ENCODE measurements at regions not wholly inside any gene's neighbourhood (a gene's known extent, or its start where the extent isn't known, plus 50 kb on each side); places are given as distances from the start of the nearest gene placed in this dataset.

- no peak overlapping the region for H3K4me3 ChIP-seq (ENCODE audit: low read length)
- POLR2A ChIA-PET (ENCODE audit: unreplicated experiment): no interaction called here
- CTCF ChIA-PET: no interaction called here
- ATAC-seq (no peak), DNase-seq (no peak)
- TF ChIP-seq EZH2phosphoT487 (IDR thresholded peaks at IDR 0.05; ENCODE audit: borderline replicate concordance, low read length) (no peak), CTCF (conservative IDR thresholded peaks at IDR 0.05; ENCODE audit: low read depth, low read length) (no peak), EZH2 (IDR thresholded peaks at IDR 0.05; ENCODE audit: low read length, unreplicated experiment) (no peak)
- intact Hi-C loops (cut with micrococcal nuclease): no loop called here
- H3K27ac ChIP-seq (ENCODE audit: low read length): no peak overlapping the region
- H3F3A ChIP-seq (ENCODE audit: low read length, unreplicated experiment): no peaks in the 10 kb centered on the region
- no peaks in the 10 kb centered on the region for H3K9me2 ChIP-seq (replicated peaks; ENCODE audit: low read length)
- H3K79me2 ChIP-seq (ENCODE audit: low read length): no peaks in the 10 kb centered on the region
- H2AFZ ChIP-seq (ENCODE audit: low read length): no peak overlapping the region
- H3K9ac ChIP-seq (ENCODE audit: low read length): no peak overlapping the region
- no peaks in the 10 kb centered on the region for H4K20me1 ChIP-seq (ENCODE audit: low read length)
- no TSS peak for BruUV-seq (replicated peaks)
- H3K36me3 ChIP-seq (ENCODE audit: low read depth, low read length): no peaks in the 10 kb centered on the region
- no peaks in the 10 kb centered on the region for H3K27me3 ChIP-seq (ENCODE audit: low read length)
- H3K4me2 ChIP-seq (ENCODE audit: low read length): no peak overlapping the region
- no peaks in the 10 kb centered on the region for H3K4me1 ChIP-seq (ENCODE audit: insufficient read depth, low read length)
- H3K9me3 ChIP-seq (ENCODE audit: low read length): no peaks in the 10 kb centered on the region
These were observed 1171.4 kb downstream of the TBC1D22A start for GRCh38 chr22:47933891-47934290.

- no TSS peak for BruUV-seq (replicated peaks)
- H3K9me3 ChIP-seq (ENCODE audit: low read length): no peaks in the 10 kb centered on the region
- intact Hi-C loops (cut with micrococcal nuclease): no loop called here
These were observed 1170.8 kb downstream of the TBC1D22A start for GRCh38 chr22:47933226-47933625.

GRCh38 chr22:47929646-47930185 lies 1167.3 kb downstream of the TBC1D22A start:
- no peaks in the 10 kb centered on the region for H3K27me3 ChIP-seq (ENCODE audit: low read length)
- H2AFZ ChIP-seq (ENCODE audit: low read length): no peak overlapping the region
- H3K79me2 ChIP-seq (ENCODE audit: low read length): no peaks in the 10 kb centered on the region
- ATAC-seq (no peak), DNase-seq (no peak)
- TF ChIP-seq CTCF (conservative IDR thresholded peaks at IDR 0.05; ENCODE audit: low read depth, low read length): no peak
- no peak for TF ChIP-seq EZH2phosphoT487 (IDR thresholded peaks at IDR 0.05; ENCODE audit: borderline replicate concordance, low read length)
- TF ChIP-seq EZH2 (IDR thresholded peaks at IDR 0.05; ENCODE audit: low read length, unreplicated experiment): no peak
- ChIA-PET CTCF (no interaction called here), POLR2A (ENCODE audit: unreplicated experiment) (no interaction called here)
- H3K4me3 ChIP-seq (ENCODE audit: low read length): no peak overlapping the region
- no peaks in the 10 kb centered on the region for H3K9me2 ChIP-seq (replicated peaks; ENCODE audit: low read length)
- no TSS peak for BruUV-seq (replicated peaks)
- no peaks in the 10 kb centered on the region for H3K9me3 ChIP-seq (ENCODE audit: low read length)
- H3K4me1 ChIP-seq (ENCODE audit: insufficient read depth, low read length): no peaks in the 10 kb centered on the region
- no peaks in the 10 kb centered on the region for H4K20me1 ChIP-seq (ENCODE audit: low read length)
- H3F3A ChIP-seq (ENCODE audit: low read length, unreplicated experiment): no peaks in the 10 kb centered on the region
- intact Hi-C loops (cut with micrococcal nuclease): no loop called here
- no peak overlapping the region for H3K9ac ChIP-seq (ENCODE audit: low read length)
- H3K27ac ChIP-seq (ENCODE audit: low read length): no peak overlapping the region
- H3K4me2 ChIP-seq (ENCODE audit: low read length): no peak overlapping the region
- H3K36me3 ChIP-seq (ENCODE audit: low read depth, low read length): no peaks in the 10 kb centered on the region

More at GRCh38 chr22:47933226-47933625, 1170.8 kb downstream of the TBC1D22A start:
- ATAC-seq (no peak), DNase-seq (no peak)
- TF ChIP-seq CTCF (conservative IDR thresholded peaks at IDR 0.05; ENCODE audit: low read depth, low read length): no peak
- no peak for TF ChIP-seq EZH2phosphoT487 (IDR thresholded peaks at IDR 0.05; ENCODE audit: borderline replicate concordance, low read length)
- H3K4me3 ChIP-seq (ENCODE audit: low read length): no peak overlapping the region
- H3K4me1 ChIP-seq (ENCODE audit: insufficient read depth, low read length): no peaks in the 10 kb centered on the region
- no peaks in the 10 kb centered on the region for H3K27me3 ChIP-seq (ENCODE audit: low read length)
- no peak overlapping the region for H2AFZ ChIP-seq (ENCODE audit: low read length)
- no peaks in the 10 kb centered on the region for H4K20me1 ChIP-seq (ENCODE audit: low read length)
- no peak overlapping the region for H3K4me2 ChIP-seq (ENCODE audit: low read length)
- no peaks in the 10 kb centered on the region for H3K9me2 ChIP-seq (replicated peaks; ENCODE audit: low read length)
- H3K79me2 ChIP-seq (ENCODE audit: low read length): no peaks in the 10 kb centered on the region
- no peaks in the 10 kb centered on the region for H3F3A ChIP-seq (ENCODE audit: low read length, unreplicated experiment)
- ChIA-PET CTCF (no interaction called here), POLR2A (ENCODE audit: unreplicated experiment) (no interaction called here)
- no peak overlapping the region for H3K9ac ChIP-seq (ENCODE audit: low read length)
- no peak overlapping the region for H3K27ac ChIP-seq (ENCODE audit: low read length)
- H3K36me3 ChIP-seq (ENCODE audit: low read depth, low read length): no peaks in the 10 kb centered on the region

Data from PC-3 (cell line).